ENCODE measurements at regions not wholly inside any gene's neighbourhood (a gene's known extent, or its start where the extent isn't known, plus 50 kb on each side); places are given as distances from the start of the nearest gene placed in this dataset.

DNA sequence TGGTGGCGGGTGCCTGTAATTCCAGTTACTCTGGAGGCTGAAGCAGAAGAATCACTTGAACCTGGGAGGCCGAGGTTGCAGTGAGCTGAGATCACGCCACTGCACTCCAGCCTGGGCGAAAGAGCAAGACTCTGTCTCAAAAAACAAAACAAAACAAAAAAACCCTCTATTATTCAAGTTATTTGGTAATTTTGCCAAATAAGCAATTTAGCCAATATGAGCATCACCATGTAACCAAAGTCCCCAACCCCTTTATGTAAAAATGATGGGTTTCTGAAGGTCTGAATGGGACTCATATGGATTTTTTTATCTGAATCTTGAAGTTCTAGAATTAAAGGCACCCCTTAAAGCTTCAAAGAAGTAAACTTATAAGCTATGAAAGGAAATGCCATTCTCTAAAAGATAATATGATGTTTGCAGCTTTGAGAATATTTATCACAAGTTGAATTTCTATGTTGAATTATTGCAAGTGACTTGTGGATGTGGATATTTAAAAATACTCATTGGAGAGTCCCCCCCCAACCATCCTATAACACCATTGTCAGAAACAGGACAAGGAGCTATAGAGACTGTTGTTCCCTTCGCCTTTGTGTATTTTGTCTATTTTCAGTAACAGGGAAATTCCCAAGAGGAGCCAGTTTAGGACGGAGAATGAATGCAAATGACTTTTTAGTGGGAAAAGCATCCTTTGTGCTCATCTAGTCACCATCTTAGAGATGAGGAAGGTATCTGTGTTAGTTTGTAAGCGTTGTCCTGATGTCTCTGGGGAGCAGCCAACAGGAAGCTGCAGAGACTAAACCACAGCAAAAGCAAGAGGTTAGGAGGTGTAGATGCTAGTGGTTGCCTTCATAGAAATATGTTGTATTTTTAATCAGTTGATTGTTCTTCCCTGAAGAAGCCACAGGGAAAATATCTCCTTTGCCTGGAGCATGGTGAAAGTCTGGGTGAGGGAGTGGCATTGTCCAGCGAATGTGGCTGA is 68.3 kb downstream of the TET3 start:
- TF ChIP-seq, protein P1, sequence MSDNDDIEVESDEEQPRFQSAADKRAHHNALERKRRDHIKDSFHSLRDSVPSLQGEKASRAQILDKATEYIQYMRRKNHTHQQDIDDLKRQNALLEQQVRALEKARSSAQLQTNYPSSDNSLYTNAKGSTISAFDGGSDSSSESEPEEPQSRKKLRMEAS (IDR thresholded peaks at IDR 0.05), result no peak
- TF ChIP-seq NFIC (IDR thresholded peaks at IDR 0.05) (no peak), CREB1 (IDR thresholded peaks at IDR 0.05; ENCODE audit: low read depth) (no peak), EP300 (IDR thresholded peaks at IDR 0.05; ENCODE audit: borderline replicate concordance) (no peak), RAD21 (IDR thresholded peaks at IDR 0.05; ENCODE audit: low read depth) (no peak), TCF12 (IDR thresholded peaks at IDR 0.05; ENCODE audit: low read depth) (no peak), CEBPB (IDR thresholded peaks at IDR 0.05) (no peak), TAF1 (IDR thresholded peaks at IDR 0.05; ENCODE audit: low read depth) (no peak), ZBTB7A (IDR thresholded peaks at IDR 0.05; ENCODE audit: low read depth) (no peak), YY1 (IDR thresholded peaks at IDR 0.05; ENCODE audit: low read depth) (no peak), FOXM1 (IDR thresholded peaks at IDR 0.05; ENCODE audit: borderline replicate concordance, low read depth) (no peak)
- TF ChIP-seq, protein P2, sequence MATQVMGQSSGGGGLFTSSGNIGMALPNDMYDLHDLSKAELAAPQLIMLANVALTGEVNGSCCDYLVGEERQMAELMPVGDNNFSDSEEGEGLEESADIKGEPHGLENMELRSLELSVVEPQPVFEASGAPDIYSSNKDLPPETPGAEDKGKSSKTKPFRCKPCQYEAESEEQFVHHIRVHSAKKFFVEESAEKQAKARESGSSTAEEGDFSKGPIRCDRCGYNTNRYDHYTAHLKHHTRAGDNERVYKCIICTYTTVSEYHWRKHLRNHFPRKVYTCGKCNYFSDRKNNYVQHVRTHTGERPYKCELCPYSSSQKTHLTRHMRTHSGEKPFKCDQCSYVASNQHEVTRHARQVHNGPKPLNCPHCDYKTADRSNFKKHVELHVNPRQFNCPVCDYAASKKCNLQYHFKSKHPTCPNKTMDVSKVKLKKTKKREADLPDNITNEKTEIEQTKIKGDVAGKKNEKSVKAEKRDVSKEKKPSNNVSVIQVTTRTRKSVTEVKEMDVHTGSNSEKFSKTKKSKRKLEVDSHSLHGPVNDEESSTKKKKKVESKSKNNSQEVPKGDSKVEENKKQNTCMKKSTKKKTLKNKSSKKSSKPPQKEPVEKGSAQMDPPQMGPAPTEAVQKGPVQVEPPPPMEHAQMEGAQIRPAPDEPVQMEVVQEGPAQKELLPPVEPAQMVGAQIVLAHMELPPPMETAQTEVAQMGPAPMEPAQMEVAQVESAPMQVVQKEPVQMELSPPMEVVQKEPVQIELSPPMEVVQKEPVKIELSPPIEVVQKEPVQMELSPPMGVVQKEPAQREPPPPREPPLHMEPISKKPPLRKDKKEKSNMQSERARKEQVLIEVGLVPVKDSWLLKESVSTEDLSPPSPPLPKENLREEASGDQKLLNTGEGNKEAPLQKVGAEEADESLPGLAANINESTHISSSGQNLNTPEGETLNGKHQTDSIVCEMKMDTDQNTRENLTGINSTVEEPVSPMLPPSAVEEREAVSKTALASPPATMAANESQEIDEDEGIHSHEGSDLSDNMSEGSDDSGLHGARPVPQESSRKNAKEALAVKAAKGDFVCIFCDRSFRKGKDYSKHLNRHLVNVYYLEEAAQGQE (IDR thresholded peaks at IDR 0.05; ENCODE audit: low read depth), result no peak
